Activated CD4-positive, alpha-beta T cell treated with anti-CD3 and anti-CD28 coated beads, Interleukin-2, Interleukin-6, amounts not matched to agents 100 ng/mL and 50 ng/mL, durations not matched to agents 16 hours and 8 hours (primary cell): ENCODE measurements at regions not wholly inside any gene's neighbourhood (a gene's known extent, or its start where the extent isn't known, plus 50 kb on each side); places are given as distances from the start of the nearest gene placed in this dataset.
"Not testable (repeated sequence)": the region's sequence is repeated elsewhere in the genome, so short reads cannot be mapped to it uniquely, and the experiment has no call there.

Source experiments
- DNase-seq: peaks from one replicate; pipeline ENCODE4 v3.0.0-alpha.2; 2020

- DNase-seq: no peak
Observed at GRCh38 chr6:66336176-66336575, 629.1 kb upstream of the EYS start.

GRCh38 chr6:66328200-66328599, 621.2 kb upstream of the EYS start:
- DNase-seq: no peak

- no peak for DNase-seq
Observed at GRCh38 chr6:66326228-66326627, 619.2 kb upstream of the EYS start.

- no peak for DNase-seq
Observed at GRCh38 chr6:66321017-66321416, 614.0 kb upstream of the EYS start.

- DNase-seq: no peak
Observed at GRCh38 chr6:66307490-66307889, 600.5 kb upstream of the EYS start.

- DNase-seq: no peak
Observed at GRCh38 chr6:66291905-66292304, 584.9 kb upstream of the EYS start.

- DNase-seq: no peak
Observed at GRCh38 chr6:66289889-66290288, 582.9 kb upstream of the EYS start.

GRCh38 chr6:66278115-66278514, 571.1 kb upstream of the EYS start:
- DNase-seq: no peak

GRCh38 chr6:66277400-66277799, 570.4 kb upstream of the EYS start:
- no peak for DNase-seq

GRCh38 chr6:66265737-66266136, 558.7 kb upstream of the EYS start:
- no peak for DNase-seq

GRCh38 chr6:66264376-66264775, 557.4 kb upstream of the EYS start:
- no peak for DNase-seq

- DNase-seq: not testable (repeated sequence)
Observed at GRCh38 chr6:66258731-66259487, 551.9 kb upstream of the EYS start.

- DNase-seq: no peak
Observed at GRCh38 chr6:66245231-66245630, 538.2 kb upstream of the EYS start.

GRCh38 chr6:66238851-66239250, 531.8 kb upstream of the EYS start:
- DNase-seq: no peak

GRCh38 chr6:66232890-66233289, 525.9 kb upstream of the EYS start:
- no peak for DNase-seq

- DNase-seq: no peak
Observed at GRCh38 chr6:66230591-66230990, 523.6 kb upstream of the EYS start.

GRCh38 chr6:66226109-66226508, 519.1 kb upstream of the EYS start:
- no peak for DNase-seq

GRCh38 chr6:66210964-66211363, 503.9 kb upstream of the EYS start:
- DNase-seq: no peak

GRCh38 chr6:66200390-66200789, 493.4 kb upstream of the EYS start:
- DNase-seq: no peak

- no peak for DNase-seq
Observed at GRCh38 chr6:66199171-66199570, 492.1 kb upstream of the EYS start.

GRCh38 chr6:66198062-66198624, 491.1 kb upstream of the EYS start:
- DNase-seq: no peak

GRCh38 chr6:66190858-66191257, 483.8 kb upstream of the EYS start:
- no peak for DNase-seq

- no peak for DNase-seq
Observed at GRCh38 chr6:66189915-66190314, 482.9 kb upstream of the EYS start.

- no peak for DNase-seq
Observed at GRCh38 chr6:66186756-66187155, 479.7 kb upstream of the EYS start.

GRCh38 chr6:66184091-66184490, 477.1 kb upstream of the EYS start:
- no peak for DNase-seq
